ENCODE measurements at regions not wholly inside any gene's neighbourhood (a gene's known extent, or its start where the extent isn't known, plus 50 kb on each side); places are given as distances from the start of the nearest gene placed in this dataset.

DNA sequence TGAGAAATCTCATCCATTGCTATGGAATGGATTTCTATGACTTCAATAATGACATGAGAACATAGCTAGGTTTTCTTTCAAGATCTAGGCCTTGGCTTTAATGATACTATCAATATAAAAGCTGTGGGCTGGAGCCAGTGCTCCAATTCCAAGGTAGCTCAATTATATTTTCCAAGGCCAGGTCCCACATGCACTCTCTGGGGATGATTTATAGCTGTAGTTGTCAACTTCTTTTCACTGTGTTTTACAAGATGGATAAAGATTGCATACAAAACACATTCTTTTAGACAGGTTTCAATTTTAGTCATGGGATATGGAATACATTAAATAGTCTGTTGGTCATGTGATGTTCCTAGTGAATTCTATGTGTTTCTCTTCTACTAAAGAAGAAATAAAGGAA is 156.7 kb downstream of the DCAF12L1 start:
- H3K27ac Mint-ChIP-seq = no peak overlapping the region
- no peaks in the 10 kb centered on the region for H3K36me3 Mint-ChIP-seq (ENCODE audit: low read depth)
- no peaks in the 10 kb centered on the region for H3K27me3 Mint-ChIP-seq
- no peak overlapping the region for H3K4me3 Mint-ChIP-seq
- DNase-seq = no peak
- no peaks in the 10 kb centered on the region for H3K9me3 Mint-ChIP-seq
- ChIA-PET POLR2A (no interaction called here), CTCF (interaction anchor here (1.2 kb wide), 1 partner anchor 10 kb away, joined by 3 read pairs; no protein-coding TSS in a partner anchor)
- no peaks in the 10 kb centered on the region for H3K4me1 Mint-ChIP-seq

DNA sequence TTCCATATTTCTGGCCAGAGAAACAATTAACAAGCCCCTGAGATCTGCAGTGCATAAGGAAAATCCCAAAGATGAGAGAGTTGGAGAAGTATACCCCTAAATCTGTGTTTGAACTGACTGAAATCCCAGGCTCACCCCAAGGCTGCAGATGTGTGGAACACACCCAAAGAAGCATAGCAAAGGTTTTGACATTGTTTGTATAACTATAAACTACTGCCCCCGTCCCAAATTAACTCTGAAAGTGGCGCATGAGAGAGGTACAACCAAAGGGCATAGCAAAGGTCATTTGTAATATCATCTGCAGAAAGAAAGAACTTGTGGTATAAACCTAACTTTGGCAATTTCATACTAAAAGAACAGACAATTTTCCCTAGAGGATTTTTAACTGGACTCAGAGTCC is 157.9 kb downstream of the DCAF12L1 start:
- no peaks in the 10 kb centered on the region for H3K4me1 Mint-ChIP-seq
- no peaks in the 10 kb centered on the region for H3K36me3 Mint-ChIP-seq (ENCODE audit: low read depth)
- H3K4me3 Mint-ChIP-seq = no peak overlapping the region
- H3K27me3 Mint-ChIP-seq = no peaks in the 10 kb centered on the region
- H3K9me3 Mint-ChIP-seq = no peaks in the 10 kb centered on the region
- ChIA-PET CTCF (no interaction called here), POLR2A (no interaction called here)
- no peak overlapping the region for H3K27ac Mint-ChIP-seq
- DNase-seq = no peak

DNA sequence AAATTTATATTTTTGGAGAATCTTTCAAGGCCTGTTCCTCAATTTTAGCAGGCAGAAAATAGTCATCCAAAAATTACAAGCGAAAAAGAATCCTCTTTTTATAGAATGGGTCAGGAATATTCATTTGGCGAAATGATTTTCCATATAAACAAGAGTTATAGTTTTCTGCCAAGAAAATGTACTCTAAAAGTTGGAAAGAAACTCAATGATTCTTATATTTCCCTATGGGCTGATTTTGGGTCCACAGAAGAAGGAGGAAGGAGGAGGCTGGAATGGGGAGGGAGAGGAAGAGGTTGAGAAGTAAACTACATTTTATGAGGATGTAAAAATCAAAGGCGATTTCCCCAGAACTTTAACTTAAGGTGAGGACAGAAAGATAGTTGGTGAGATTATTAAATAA is 159.3 kb downstream of the DCAF12L1 start:
- Mint-ChIP-seq H3K27me3 (no peaks in the 10 kb centered on the region), H3K4me3 (no peak overlapping the region), H3K36me3 (ENCODE audit: low read depth) (no peaks in the 10 kb centered on the region), H3K4me1 (no peaks in the 10 kb centered on the region), H3K27ac (no peak overlapping the region), H3K9me3 (no peaks in the 10 kb centered on the region)
- CTCF ChIA-PET = no interaction called here
- POLR2A ChIA-PET = no interaction called here
- DNase-seq = no peak

GRCh38 chrX:126376465-126376864 is 176.1 kb downstream of the DCAF12L1 start:
- Mint-ChIP-seq H3K4me3 (no peak overlapping the region), H3K9me3 (no peaks in the 10 kb centered on the region), H3K27me3 (no peaks in the 10 kb centered on the region), H3K27ac (no peak overlapping the region), H3K4me1 (no peaks in the 10 kb centered on the region), H3K36me3 (ENCODE audit: low read depth) (no peaks in the 10 kb centered on the region)
- ChIA-PET CTCF (no interaction called here), POLR2A (no interaction called here)
- no peak for DNase-seq

DNA sequence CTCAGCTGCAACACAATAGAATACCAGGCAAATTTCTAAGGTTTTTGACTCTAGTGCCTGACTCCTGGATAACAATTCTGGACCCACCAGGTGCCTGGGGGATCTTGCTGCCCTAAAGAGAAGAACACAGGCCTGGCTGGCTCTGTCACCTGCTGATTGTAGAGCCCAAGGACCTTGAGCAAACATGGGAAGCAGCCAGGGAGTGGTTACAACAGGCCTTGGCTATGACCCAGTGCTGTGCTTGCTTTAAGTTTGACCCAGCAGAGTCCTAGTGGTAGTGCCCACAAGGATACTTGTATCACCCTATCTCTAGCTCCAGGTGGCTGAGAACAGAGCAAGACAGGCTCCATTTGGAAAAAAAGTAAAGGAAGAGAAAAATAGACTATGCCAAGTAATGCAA is 176.8 kb upstream of the DCAF12L2 start:
- Mint-ChIP-seq H3K9me3 (no peaks in the 10 kb centered on the region), H3K27ac (no peak overlapping the region), H3K36me3 (ENCODE audit: low read depth) (no peaks in the 10 kb centered on the region), H3K27me3 (no peaks in the 10 kb centered on the region), H3K4me1 (no peaks in the 10 kb centered on the region), H3K4me3 (no peak overlapping the region)
- ChIA-PET CTCF (no interaction called here), POLR2A (no interaction called here)
- DNase-seq = no peak

- Mint-ChIP-seq H3K4me1 (no peaks in the 10 kb centered on the region), H3K9me3 (no peaks in the 10 kb centered on the region), H3K36me3 (ENCODE audit: low read depth) (no peaks in the 10 kb centered on the region), H3K4me3 (no peak overlapping the region), H3K27ac (no peak overlapping the region), H3K27me3 (no peaks in the 10 kb centered on the region)
- CTCF ChIA-PET = no interaction called here
- no peak for DNase-seq
- POLR2A ChIA-PET = no interaction called here
These were observed 173.8 kb upstream of the DCAF12L2 start for GRCh38 chrX:126339928-126340327.

DNA sequence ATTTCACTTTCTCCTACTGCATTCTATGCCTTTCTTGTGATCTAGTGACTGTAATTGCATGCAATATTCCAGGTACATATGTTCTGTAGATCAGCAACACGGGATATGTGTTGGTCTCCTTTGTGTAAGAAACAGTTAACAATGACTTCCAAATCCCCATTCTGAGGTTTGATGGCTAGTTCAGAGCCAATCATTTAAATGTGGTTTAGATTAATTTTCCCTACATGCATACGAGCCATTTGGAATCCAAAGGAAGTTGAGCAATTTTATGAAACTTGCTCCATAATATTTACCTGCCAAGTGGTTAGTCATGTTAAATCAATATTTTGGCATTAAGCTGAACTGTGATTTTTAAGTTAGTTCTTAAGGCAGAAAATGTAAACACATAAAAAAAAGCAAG is 172.8 kb upstream of the DCAF12L2 start:
- H3K4me1 Mint-ChIP-seq = no peaks in the 10 kb centered on the region
- ChIA-PET POLR2A (no interaction called here), CTCF (no interaction called here)
- no peaks in the 10 kb centered on the region for H3K9me3 Mint-ChIP-seq
- no peak overlapping the region for H3K27ac Mint-ChIP-seq
- H3K27me3 Mint-ChIP-seq = no peaks in the 10 kb centered on the region
- DNase-seq = no peak
- no peaks in the 10 kb centered on the region for H3K36me3 Mint-ChIP-seq (ENCODE audit: low read depth)
- H3K4me3 Mint-ChIP-seq = no peak overlapping the region

GRCh38 chrX:126300401-126300800 is 134.3 kb upstream of the DCAF12L2 start:
- Mint-ChIP-seq H3K9me3 (no peaks in the 10 kb centered on the region), H3K27ac (no peak overlapping the region), H3K27me3 (no peaks in the 10 kb centered on the region), H3K36me3 (ENCODE audit: low read depth) (no peaks in the 10 kb centered on the region), H3K4me1 (no peaks in the 10 kb centered on the region), H3K4me3 (no peak overlapping the region)
- ChIA-PET CTCF (no interaction called here), POLR2A (no interaction called here)
- DNase-seq = no peak

- Mint-ChIP-seq H3K27ac (no peak overlapping the region), H3K27me3 (no peaks in the 10 kb centered on the region), H3K36me3 (ENCODE audit: low read depth) (no peaks in the 10 kb centered on the region), H3K9me3 (no peaks in the 10 kb centered on the region), H3K4me3 (no peak overlapping the region), H3K4me1 (no peaks in the 10 kb centered on the region)
- ChIA-PET CTCF (no interaction called here), POLR2A (no interaction called here)
- DNase-seq = no peak
These were observed 106.9 kb upstream of the DCAF12L2 start for GRCh38 chrX:126272795-126273497.

GRCh38 chrX:126265116-126265515 is 99.0 kb upstream of the DCAF12L2 start:
- Mint-ChIP-seq H3K4me3 (no peak overlapping the region), H3K4me1 (no peaks in the 10 kb centered on the region), H3K27ac (no peak overlapping the region), H3K36me3 (ENCODE audit: low read depth) (no peaks in the 10 kb centered on the region), H3K9me3 (no peaks in the 10 kb centered on the region), H3K27me3 (no peaks in the 10 kb centered on the region)
- ChIA-PET POLR2A (no interaction called here), CTCF (no interaction called here)
- no peak for DNase-seq

DNA sequence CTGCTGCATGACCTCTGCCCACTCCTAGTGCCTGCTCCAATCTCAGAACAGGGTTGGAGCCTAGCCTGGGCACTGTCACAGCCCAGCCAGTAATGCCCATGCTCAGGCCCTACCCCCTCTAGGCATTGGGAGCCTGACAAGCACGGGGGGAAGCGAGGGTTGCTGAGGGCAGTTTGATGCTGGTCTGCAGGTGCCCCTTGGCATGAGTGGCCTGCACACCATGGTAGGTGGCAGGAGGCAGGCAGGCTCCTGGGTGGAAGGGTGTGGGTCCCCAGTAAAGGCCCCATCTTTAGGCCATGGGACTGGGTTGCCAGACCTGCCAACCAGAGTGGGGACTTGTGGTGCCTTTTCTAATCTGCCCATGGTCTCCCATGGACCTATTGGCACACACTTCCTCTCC is 72.1 kb upstream of the DCAF12L2 start:
- ChIA-PET POLR2A (no interaction called here), CTCF (no interaction called here)
- Mint-ChIP-seq H3K4me1 (no peaks in the 10 kb centered on the region), H3K4me3 (no peak overlapping the region), H3K27ac (no peak overlapping the region), H3K9me3 (no peaks in the 10 kb centered on the region), H3K27me3 (no peaks in the 10 kb centered on the region), H3K36me3 (ENCODE audit: low read depth) (no peaks in the 10 kb centered on the region)
- DNase-seq = no peak

GRCh38 chrX:126237524-126237923 is 71.4 kb upstream of the DCAF12L2 start:
- Mint-ChIP-seq H3K27ac (no peak overlapping the region), H3K27me3 (no peaks in the 10 kb centered on the region), H3K9me3 (no peaks in the 10 kb centered on the region), H3K4me1 (no peaks in the 10 kb centered on the region), H3K36me3 (ENCODE audit: low read depth) (no peaks in the 10 kb centered on the region), H3K4me3 (no peak overlapping the region)
- POLR2A ChIA-PET = no interaction called here
- DNase-seq = no peak
- CTCF ChIA-PET = no interaction called here

Measured in activated CD4-positive, alpha-beta memory T cell treated with anti-CD3 and anti-CD28 coated beads, Interleukin-2, amount 10 ng/mL, durations not matched to agents 7 days and 5 days (primary cell).